ENCODE measurements at regions not wholly inside any gene's neighbourhood (a gene's known extent, or its start where the extent isn't known, plus 50 kb on each side); places are given as distances from the start of the nearest gene placed in this dataset.
A peak's percentile ranks its signal among the peaks of the same experiment; 100 is the strongest.

GRCh38 chr13:65913173-65913572, 1317.0 kb downstream of the PCDH9 start:
- Mint-ChIP-seq H3K4me1 (ENCODE audit: low read depth) (peaks cover 76% of the 10 kb centered on the region), H3K27me3 (ENCODE audit: insufficient read depth) (no peaks in the 10 kb centered on the region), H3K27ac (peak overlapping the region; percentile 71)

GRCh38 chr13:65912516-65912915, 1317.6 kb downstream of the PCDH9 start:
- Mint-ChIP-seq H3K36me3 (ENCODE audit: low read depth) (peaks cover 16% of the 10 kb centered on the region), H3K27me3 (ENCODE audit: insufficient read depth) (no peaks in the 10 kb centered on the region), H3K4me1 (ENCODE audit: low read depth) (peaks cover 76% of the 10 kb centered on the region), H3K4me3 (no peak overlapping the region), H3K9me3 (peaks cover 17% of the 10 kb centered on the region), H3K27ac (peak overlapping the region; percentile 31)
- no peak for TF ChIP-seq CTCF (IDR thresholded peaks at IDR 0.05)
- DNase-seq, result no peak

More at GRCh38 chr13:65913173-65913572, 1317.0 kb downstream of the PCDH9 start:
- Mint-ChIP-seq H3K9me3 (peaks cover 11% of the 10 kb centered on the region), H3K4me3 (peak overlapping the region; percentile 34; the same call in 1 of the 2 replicates), H3K36me3 (ENCODE audit: low read depth) (peaks cover 11% of the 10 kb centered on the region)
- no peak for TF ChIP-seq CTCF (IDR thresholded peaks at IDR 0.05)
- DNase-seq, result peak; percentile 71

GRCh38 chr13:65911546-65912193, 1318.5 kb downstream of the PCDH9 start:
- Mint-ChIP-seq H3K27me3 (ENCODE audit: insufficient read depth) (no peaks in the 10 kb centered on the region), H3K27ac (no peak overlapping the region; the same call in none of the 2 replicates), H3K4me1 (ENCODE audit: low read depth) (peaks cover 76% of the 10 kb centered on the region), H3K4me3 (no peak overlapping the region), H3K36me3 (ENCODE audit: low read depth) (peaks cover 25% of the 10 kb centered on the region), H3K9me3 (peaks cover 25% of the 10 kb centered on the region)
- TF ChIP-seq CTCF (IDR thresholded peaks at IDR 0.05), result no peak
- DNase-seq, result no peak

GRCh38 chr13:65909501-65909900, 1320.6 kb downstream of the PCDH9 start:
- Mint-ChIP-seq H3K4me1 (ENCODE audit: low read depth) (peaks cover 63% of the 10 kb centered on the region), H3K4me3 (no peak overlapping the region), H3K27me3 (ENCODE audit: insufficient read depth) (no peaks in the 10 kb centered on the region), H3K9me3 (peaks cover 32% of the 10 kb centered on the region), H3K36me3 (ENCODE audit: low read depth) (peaks cover 33% of the 10 kb centered on the region), H3K27ac (no peak overlapping the region)
- DNase-seq, result no peak
- TF ChIP-seq CTCF (IDR thresholded peaks at IDR 0.05), result no peak

GRCh38 chr13:65907666-65908525, 1322.2 kb downstream of the PCDH9 start:
- H3K9me3 Mint-ChIP-seq, result peaks cover 32% of the 10 kb centered on the region
- no peak for TF ChIP-seq CTCF (IDR thresholded peaks at IDR 0.05)
- peak overlapping the region; percentile 7; the same call in 1 of the 2 replicates for H3K4me3 Mint-ChIP-seq
- H3K27me3 Mint-ChIP-seq (ENCODE audit: insufficient read depth), result no peaks in the 10 kb centered on the region
- peak overlapping the region; percentile 88 for H3K27ac Mint-ChIP-seq
- DNase-seq, result peak; percentile 9
- H3K4me1 Mint-ChIP-seq (ENCODE audit: low read depth), result peaks cover 47% of the 10 kb centered on the region
- H3K36me3 Mint-ChIP-seq (ENCODE audit: low read depth), result peaks cover 33% of the 10 kb centered on the region
